Uterus (tissue), 2 donors: ENCODE measurements at regions not wholly inside any gene's neighbourhood (a gene's known extent, or its start where the extent isn't known, plus 50 kb on each side); places are given as distances from the start of the nearest gene placed in this dataset.

Source experiments
- CTCF ChIP-seq, 4 experiments: fragments of 200-600 bp in 2 of 4; fragments of 450-650 bp in 2 of 4; sonication (generic) in 2 of 4; IDR thresholded peaks; one replicate each; pipeline ENCODE4 v1.5.1; 2016 to 2019; ENCODE audit warnings: antibody characterized with exemption in 4 of 4, mild to moderate bottlenecking in 2 of 4, moderate library complexity in 1 of 4
- POLR2A ChIP-seq, 2 donors: fragments of 450-650 bp; IDR thresholded peaks; one replicate each; pipeline ENCODE4 v1.6.1; 2016; ENCODE audit warnings: antibody characterized with exemption in 2 of 2, mild to moderate bottlenecking in 1 of 2, moderate library complexity in 1 of 2

GRCh38 chr13:34721631-34722595 is 220.2 kb upstream of the NBEA start:
- TF ChIP-seq CTCF (IDR thresholded peaks at IDR 0.05) (no peak), POLR2A (IDR thresholded peaks at IDR 0.05) (no peak)
